ENCODE measurements at regions not wholly inside any gene's neighbourhood (a gene's known extent, or its start where the extent isn't known, plus 50 kb on each side); places are given as distances from the start of the nearest gene placed in this dataset.

GRCh38 chr3:35439663-35440062, 199.7 kb upstream of the ARPP21 start:
- TF ChIP-seq CTCF (conservative IDR thresholded peaks at IDR 0.05) (no peak), ZFX (IDR thresholded peaks at IDR 0.05) (no peak)
